SK-MEL-5 (cell line): ENCODE measurements at regions not wholly inside any gene's neighbourhood (a gene's known extent, or its start where the extent isn't known, plus 50 kb on each side); places are given as distances from the start of the nearest gene placed in this dataset.
A peak's percentile ranks its signal among the peaks of the same experiment; 100 is the strongest.
"Not testable (repeated sequence)": the region's sequence is repeated elsewhere in the genome, so short reads cannot be mapped to it uniquely, and the experiment has no call there.

Source experiments
- DNase-seq: peaks from one replicate; pipeline ENCODE4 v3.0.0-alpha.2; 2016; ENCODE audit warnings: low read depth, low spot score
- in situ Hi-C: cut with HindIII; loops from 2 replicates; pipeline ENCODE4 v1.10.0; 2016; ENCODE audit warnings: low sequenced_read_pairs, high pct_unique_total_duplicates, low pct_unique_long_range_greater_than_20kb

- DNase-seq = no peak
- in situ Hi-C loops = no loop called here
Measured at GRCh38 chr4:130820448-130820847, 1724.5 kb downstream of the C4orf33 start.

GRCh38 chr4:130825284-130825683, 1729.3 kb downstream of the C4orf33 start:
- in situ Hi-C loops = no loop called here
- no peak for DNase-seq

- in situ Hi-C loops = no loop called here
- DNase-seq = no peak
Measured at GRCh38 chr4:130850019-130850524, 1754.1 kb downstream of the C4orf33 start.

- DNase-seq = no peak
- in situ Hi-C loops = no loop called here
Measured at GRCh38 chr4:130851107-130851506, 1755.2 kb downstream of the C4orf33 start.

GRCh38 chr4:130851932-130852331, 1756.0 kb downstream of the C4orf33 start:
- in situ Hi-C loops = no loop called here
- DNase-seq = no peak

- DNase-seq = no peak
- in situ Hi-C loops = no loop called here
Measured at GRCh38 chr4:130855533-130855932, 1759.6 kb downstream of the C4orf33 start.

- no peak for DNase-seq
- in situ Hi-C loops = no loop called here
Measured at GRCh38 chr4:130859991-130860390, 1764.0 kb downstream of the C4orf33 start.

- in situ Hi-C loops = no loop called here
Measured at GRCh38 chr4:130896920-130897319, 1801.0 kb downstream of the C4orf33 start.

GRCh38 chr4:130901321-130901720, 1805.4 kb downstream of the C4orf33 start:
- in situ Hi-C loops = no loop called here
- DNase-seq = no peak

More at GRCh38 chr4:130896920-130897319, 1801.0 kb downstream of the C4orf33 start:
- no peak for DNase-seq

- in situ Hi-C loops = no loop called here
- no peak for DNase-seq
Measured at GRCh38 chr4:130922955-130923354, 1827.0 kb downstream of the C4orf33 start.

GRCh38 chr4:130955520-130955919, 1859.6 kb downstream of the C4orf33 start:
- in situ Hi-C loops = no loop called here
- DNase-seq = no peak

- DNase-seq = no peak
- in situ Hi-C loops = no loop called here
Measured at GRCh38 chr4:130985371-130985770, 1889.4 kb downstream of the C4orf33 start.

- in situ Hi-C loops = no loop called here
- DNase-seq = no peak
Measured at GRCh38 chr4:130995988-130996387, 1900.0 kb downstream of the C4orf33 start.

- in situ Hi-C loops = no loop called here
- DNase-seq = no peak
Measured at GRCh38 chr4:131001371-131001770, 1905.4 kb downstream of the C4orf33 start.

- in situ Hi-C loops = no loop called here
- DNase-seq = no peak
Measured at GRCh38 chr4:131002132-131002531, 1906.2 kb downstream of the C4orf33 start.

- in situ Hi-C loops = no loop called here
- DNase-seq = peak; percentile 56
Measured at GRCh38 chr4:131006388-131006787, 1910.4 kb downstream of the C4orf33 start.

GRCh38 chr4:131011961-131012360, 1916.0 kb downstream of the C4orf33 start:
- DNase-seq, in situ Hi-C loops: not testable (repeated sequence)

GRCh38 chr4:131013226-131013625, 1917.3 kb downstream of the C4orf33 start:
- in situ Hi-C loops = no loop called here
- no peak for DNase-seq

GRCh38 chr4:131026771-131027170, 1930.8 kb downstream of the C4orf33 start:
- in situ Hi-C loops = no loop called here
- no peak for DNase-seq

- no peak for DNase-seq
- in situ Hi-C loops = no loop called here
Measured at GRCh38 chr4:131044368-131044767, 1948.4 kb downstream of the C4orf33 start.
